SK-N-MC (cell line): ENCODE measurements at regions not wholly inside any gene's neighbourhood (a gene's known extent, or its start where the extent isn't known, plus 50 kb on each side); places are given as distances from the start of the nearest gene placed in this dataset.

Experiments used
- EZH2 ChIP-seq: fragments of 200-600 bp; sonication (generic); IDR thresholded peaks from one replicate; pipeline ENCODE4 v1.6.1; 2017; ENCODE audit warnings: antibody characterized with exemption
- FOXP2 ChIP-seq: optimal IDR thresholded peaks from 2 replicates; pipeline ENCODE3; 2011; ENCODE audit warnings: mild to moderate bottlenecking, moderate library complexity; ENCODE audit not compliant: insufficient read depth; ENCODE audit errors: extremely low read length, control extremely low read depth
- POLR2AphosphoS5 ChIP-seq: IDR thresholded peaks from 2 replicates; pipeline ENCODE4 v1.6.1; 2012; ENCODE audit warnings: mild to moderate bottlenecking, low read depth, low read length, borderline replicate concordance

DNA sequence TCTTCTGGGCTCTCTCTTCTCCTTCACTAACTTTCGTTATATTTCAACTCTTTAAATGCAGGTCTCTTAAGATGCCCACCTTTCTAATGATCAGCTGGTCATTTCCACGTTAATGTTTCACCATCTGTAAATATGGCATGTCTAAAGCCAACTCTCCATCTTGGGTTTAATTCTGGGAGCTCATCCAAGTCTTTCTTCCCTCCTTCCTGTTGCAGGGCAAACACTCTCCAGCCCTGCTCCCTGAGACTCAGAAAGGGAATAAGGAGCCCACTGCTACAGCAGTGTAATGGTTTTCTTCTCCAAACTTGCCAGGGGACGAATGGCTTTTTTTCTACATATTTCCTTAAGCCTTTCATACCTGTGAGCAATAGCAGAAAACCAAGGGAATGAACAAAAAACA lies 73.3 kb upstream of the SOX1 start:
- TF ChIP-seq EZH2: no peak
- TF ChIP-seq POLR2AphosphoS5: no peak
- TF ChIP-seq FOXP2: no peak
